Lung (tissue), 11 donors: ENCODE measurements at regions not wholly inside any gene's neighbourhood (a gene's known extent, or its start where the extent isn't known, plus 50 kb on each side); places are given as distances from the start of the nearest gene placed in this dataset.
A peak's percentile ranks its signal among the peaks of the same experiment; 100 is the strongest.

Source experiments
- ATAC-seq: fragments of 200-7000 bp; cut with Tn5 transposase; one replicate; pipeline ENCODE4 v1.9.1; 2020; ENCODE audit warnings: moderate number of reproducible peaks; ENCODE audit not compliant: insufficient read depth, low FRiP score
- DNase-seq, 3 donors: peaks; one replicate each; pipeline ENCODE4 v3.0.0-alpha.2; 2013 to 2017
- H3K27ac ChIP-seq, 2 donors: one replicate each; pipeline ENCODE4 v1.5.1; 2013; ENCODE audit warnings: mild to moderate bottlenecking in 2 of 2, moderate library complexity in 2 of 2, control low read depth in 1 of 2, inconsistent platforms in 1 of 2, low read depth in 1 of 2, low read length in 1 of 2
- H3K27me3 ChIP-seq, 3 donors: one replicate each; pipeline ENCODE4 v1.5.1; 2013; ENCODE audit warnings: low read length in 2 of 3; ENCODE audit not compliant: control insufficient read depth in 3 of 3, insufficient read depth in 3 of 3
- H3K36me3 ChIP-seq, 4 donors: one replicate each; pipeline ENCODE4 v1.5.1; 2013; ENCODE audit warnings: low read length in 4 of 4, mild to moderate bottlenecking in 1 of 4, moderate library complexity in 1 of 4; ENCODE audit not compliant: control insufficient read depth in 4 of 4, insufficient read depth in 4 of 4
- H3K4me1 ChIP-seq, 5 donors: one replicate each; pipeline ENCODE4 v1.5.1; 2013; ENCODE audit warnings: low read length in 5 of 5, mild to moderate bottlenecking in 2 of 5, moderate library complexity in 1 of 5; ENCODE audit not compliant: control insufficient read depth in 5 of 5, insufficient read depth in 5 of 5
- H3K4me3 ChIP-seq: one replicate; pipeline ENCODE4 v1.5.1; 2013; ENCODE audit warnings: mild to moderate bottlenecking, control low read depth, moderate library complexity
- H3K9ac ChIP-seq, 2 donors: one replicate each; pipeline ENCODE4 v1.5.1; 2013; ENCODE audit warnings: low read length in 2 of 2, control low read depth in 1 of 2; ENCODE audit not compliant: insufficient read depth in 1 of 2
- H3K9me3 ChIP-seq, 4 donors: one replicate each; pipeline ENCODE4 v1.5.1; 2013; ENCODE audit warnings: low read length in 3 of 4, mild to moderate bottlenecking in 1 of 4, moderate library complexity in 1 of 4; ENCODE audit not compliant: control insufficient read depth in 4 of 4, insufficient read depth in 3 of 4
- WGBS, 2 donors: extraction: QIAGEN DNeasy Blood & Tissue Kit; methylation state at CpG; one replicate each; pipeline ENCODE4 v1.1.7; 2013; 5-methylcytosine and 5-hydroxymethylcytosine counted together
- TF ChIP-seq, protein P1 (sequence below): IDR thresholded peaks from 2 replicates; pipeline ENCODE4 v1.5.1; 2012; ENCODE audit warnings: mild to moderate bottlenecking; ENCODE audit errors: control extremely low read depth, extremely low read depth
- donor health status: control.
- donor health status: control.
- donor health status: Bipolar disorder and iron deficiency.
- donor health status: healthy.
- donor health status: DM: yes; HTN: yes; CAD: no.

DNA sequence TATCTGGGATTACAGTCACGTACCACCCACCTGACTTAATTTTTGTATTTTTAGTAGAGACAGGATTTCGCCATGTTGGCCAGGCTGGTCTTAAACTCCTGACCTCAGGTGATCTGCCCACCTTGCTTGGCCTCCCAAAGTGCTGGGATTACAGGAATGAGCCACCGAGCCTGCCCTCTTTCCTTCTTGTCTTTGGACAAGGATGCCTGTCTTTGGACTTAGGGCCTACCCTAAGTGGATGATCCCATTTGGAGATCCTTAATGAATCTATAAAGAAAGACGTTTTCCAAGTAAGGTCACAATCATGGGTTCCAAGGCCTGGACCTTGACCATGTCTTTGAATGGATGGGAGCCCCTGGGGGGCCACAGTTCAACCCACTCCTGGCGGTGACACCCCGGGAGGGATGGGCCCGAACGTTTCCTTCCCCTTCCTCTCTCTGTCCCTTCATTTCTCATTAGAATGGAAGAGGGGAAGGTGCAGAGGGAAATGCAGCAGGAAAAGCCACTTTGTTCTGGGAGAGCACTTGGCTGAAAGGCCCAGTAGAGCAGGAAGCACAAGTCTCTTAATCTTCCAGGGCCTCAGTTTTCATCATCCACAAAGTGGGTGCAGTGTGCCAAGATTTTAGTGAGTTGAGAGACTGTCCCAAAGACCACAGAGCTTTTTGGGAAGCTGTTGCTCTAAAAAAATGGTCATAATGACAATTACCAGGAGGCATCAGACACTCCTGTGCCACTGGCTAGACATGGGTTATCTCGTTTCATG, 353.3 kb downstream of the SEC14L1 start:
- TF ChIP-seq, protein P1, sequence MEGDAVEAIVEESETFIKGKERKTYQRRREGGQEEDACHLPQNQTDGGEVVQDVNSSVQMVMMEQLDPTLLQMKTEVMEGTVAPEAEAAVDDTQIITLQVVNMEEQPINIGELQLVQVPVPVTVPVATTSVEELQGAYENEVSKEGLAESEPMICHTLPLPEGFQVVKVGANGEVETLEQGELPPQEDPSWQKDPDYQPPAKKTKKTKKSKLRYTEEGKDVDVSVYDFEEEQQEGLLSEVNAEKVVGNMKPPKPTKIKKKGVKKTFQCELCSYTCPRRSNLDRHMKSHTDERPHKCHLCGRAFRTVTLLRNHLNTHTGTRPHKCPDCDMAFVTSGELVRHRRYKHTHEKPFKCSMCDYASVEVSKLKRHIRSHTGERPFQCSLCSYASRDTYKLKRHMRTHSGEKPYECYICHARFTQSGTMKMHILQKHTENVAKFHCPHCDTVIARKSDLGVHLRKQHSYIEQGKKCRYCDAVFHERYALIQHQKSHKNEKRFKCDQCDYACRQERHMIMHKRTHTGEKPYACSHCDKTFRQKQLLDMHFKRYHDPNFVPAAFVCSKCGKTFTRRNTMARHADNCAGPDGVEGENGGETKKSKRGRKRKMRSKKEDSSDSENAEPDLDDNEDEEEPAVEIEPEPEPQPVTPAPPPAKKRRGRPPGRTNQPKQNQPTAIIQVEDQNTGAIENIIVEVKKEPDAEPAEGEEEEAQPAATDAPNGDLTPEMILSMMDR: no peak
- Histone ChIP-seq H3K27me3 (no peaks in the 10 kb centered on the region), H3K9ac (no peak overlapping the region), H3K4me1 (peaks cover 0 to 9% (median 7%) of the 10 kb centered on the region in 5 donors), H3K9me3 (no peaks in the 10 kb centered on the region), H3K36me3 (peaks cover 0 to 70% (median 45%) of the 10 kb centered on the region in 4 donors), H3K4me3 (no peak overlapping the region), H3K27ac (no peak overlapping the region)
- ATAC-seq: no peak
- no peak for DNase-seq
- WGBS, 2 donors: 70 to 78% methylated on average over 9 of the region's 9 CpGs

DNA sequence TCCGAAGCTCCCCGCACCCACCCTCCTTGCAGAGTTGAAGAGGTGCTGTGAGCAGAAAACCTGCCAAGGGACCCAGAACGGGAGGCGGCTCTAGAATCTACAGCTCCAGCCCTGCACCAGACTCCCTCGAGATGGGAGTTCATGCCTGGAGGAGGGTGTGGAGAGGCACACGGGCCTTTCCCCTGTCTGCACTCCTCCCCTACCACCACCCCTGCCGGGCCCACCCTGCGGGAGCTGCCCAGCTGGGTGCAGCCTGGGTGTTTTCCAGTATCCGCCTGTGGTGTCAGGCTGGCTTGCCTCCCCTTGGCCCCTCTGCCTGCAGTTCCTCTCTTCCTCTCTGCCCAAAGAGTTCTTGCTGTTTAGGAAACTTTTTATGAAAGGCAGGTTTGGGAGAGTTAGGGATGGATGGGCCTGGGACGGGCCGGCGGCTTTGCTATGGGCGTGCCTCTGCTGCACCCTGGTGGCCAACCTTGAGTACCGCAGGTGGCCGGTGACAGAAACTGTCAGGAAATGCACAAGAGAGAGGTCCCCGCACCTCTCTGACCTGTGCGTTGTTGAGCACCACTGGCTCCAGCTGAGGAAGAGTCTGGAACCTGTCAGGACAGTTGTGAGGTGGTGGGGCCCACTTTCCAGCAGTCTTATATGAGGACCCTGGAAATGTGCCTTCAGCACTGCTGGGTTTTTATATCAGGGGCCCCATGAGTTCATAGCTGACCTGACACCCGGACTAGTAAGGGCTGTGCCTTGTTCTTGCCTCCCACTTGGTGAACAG, 354.1 kb downstream of the SEC14L1 start:
- WGBS, 2 donors: 37 to 39% methylated on average over 18 of the region's 18 CpGs
- Histone ChIP-seq H3K36me3 (peaks cover 0 to 70% (median 47%) of the 10 kb centered on the region in 4 donors), H3K4me3 (no peak overlapping the region), H3K27me3 (no peaks in the 10 kb centered on the region), H3K4me1 (peaks cover 0 to 9% (median 5%) of the 10 kb centered on the region in 5 donors), H3K9me3 (no peaks in the 10 kb centered on the region), H3K27ac (no peak overlapping the region), H3K9ac (no peak overlapping the region)
- DNase-seq (peak; percentile 87 to 89 (median 89)), ATAC-seq (peak; percentile 79)
- TF ChIP-seq, protein P1: peak; percentile 97

DNA sequence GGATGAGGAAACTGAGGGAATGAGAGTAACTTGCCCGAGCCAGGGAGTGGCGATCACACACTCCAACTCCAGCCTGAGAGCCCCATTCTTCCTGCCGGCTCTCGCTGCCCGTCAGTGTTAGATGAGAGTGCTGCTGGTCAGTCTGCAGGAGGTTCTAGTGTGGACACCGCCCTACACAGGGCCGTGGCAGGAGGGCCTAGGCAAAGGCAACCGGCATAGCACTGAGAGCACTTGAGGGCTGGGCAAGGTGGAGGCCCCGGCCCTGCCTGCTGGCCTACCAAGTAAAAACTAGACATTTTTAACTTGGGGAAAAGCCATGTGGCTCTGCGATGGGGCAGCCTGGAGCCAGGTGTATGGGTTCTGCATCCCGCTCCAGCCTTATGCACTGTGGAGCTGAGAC, 354.8 kb downstream of the SEC14L1 start:
- H3K9ac ChIP-seq: no peak overlapping the region
- H3K9me3 ChIP-seq: no peaks in the 10 kb centered on the region
- peaks cover 0 to 66% (median 45%) of the 10 kb centered on the region in 4 donors for H3K36me3 ChIP-seq
- H3K27me3 ChIP-seq: no peaks in the 10 kb centered on the region
- H3K4me3 ChIP-seq: no peak overlapping the region
- peak in 1 of 3 donors; percentile 9 for DNase-seq
- H3K27ac ChIP-seq: no peak overlapping the region
- H3K4me1 ChIP-seq: peaks cover 0 to 9% (median 4%) of the 10 kb centered on the region in 5 donors
- WGBS, 2 donors: 89 to 94% methylated on average over 11 of the region's 11 CpGs
- TF ChIP-seq, protein P1: no peak
- no peak for ATAC-seq
